Astrocyte of the cerebellum (primary cell): ENCODE measurements at regions not wholly inside any gene's neighbourhood (a gene's known extent, or its start where the extent isn't known, plus 50 kb on each side); places are given as distances from the start of the nearest gene placed in this dataset.

Source experiments
- DNase-seq: peaks from one replicate; pipeline ENCODE4 v3.0.0-alpha.2; 2011; ENCODE audit warnings: low read depth
- H3K4me3 ChIP-seq: 2 replicates; pipeline ENCODE4 v1.5.1; 2011; ENCODE audit warnings: mild to moderate bottlenecking, low read depth, low read length, moderate library complexity
- in situ Hi-C: cut with HindIII; loops from 2 replicates; pipeline ENCODE4 v1.10.0; 2017; ENCODE audit warnings: low sequenced_read_pairs
- TF ChIP-seq, protein P1 (sequence below): IDR thresholded peaks from 2 replicates; pipeline ENCODE4 v1.5.1; 2012; ENCODE audit warnings: low read length, low read depth, moderate library complexity, mild to moderate bottlenecking; ENCODE audit errors: missing control alignments

DNA sequence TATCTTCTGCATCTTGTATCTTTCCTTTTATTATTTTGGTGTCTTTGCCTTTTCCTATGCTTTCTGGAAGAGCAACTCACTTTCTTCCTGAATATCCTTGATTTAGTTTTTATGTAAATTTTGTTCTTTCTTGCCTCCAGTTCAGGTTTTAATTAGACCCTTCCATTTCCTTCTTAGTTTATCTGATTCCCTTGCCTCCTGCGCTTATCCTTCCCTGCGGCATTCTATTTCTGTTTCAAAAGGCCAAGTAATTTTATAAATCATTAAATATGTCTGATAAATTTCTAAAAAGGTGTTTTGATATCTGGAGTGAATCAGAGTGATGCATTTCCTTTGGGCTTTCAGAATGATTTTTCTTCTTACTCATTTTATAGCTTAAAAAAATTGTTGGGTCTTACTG, 167.7 kb upstream of the WDR11 start:
- TF ChIP-seq, protein P1, sequence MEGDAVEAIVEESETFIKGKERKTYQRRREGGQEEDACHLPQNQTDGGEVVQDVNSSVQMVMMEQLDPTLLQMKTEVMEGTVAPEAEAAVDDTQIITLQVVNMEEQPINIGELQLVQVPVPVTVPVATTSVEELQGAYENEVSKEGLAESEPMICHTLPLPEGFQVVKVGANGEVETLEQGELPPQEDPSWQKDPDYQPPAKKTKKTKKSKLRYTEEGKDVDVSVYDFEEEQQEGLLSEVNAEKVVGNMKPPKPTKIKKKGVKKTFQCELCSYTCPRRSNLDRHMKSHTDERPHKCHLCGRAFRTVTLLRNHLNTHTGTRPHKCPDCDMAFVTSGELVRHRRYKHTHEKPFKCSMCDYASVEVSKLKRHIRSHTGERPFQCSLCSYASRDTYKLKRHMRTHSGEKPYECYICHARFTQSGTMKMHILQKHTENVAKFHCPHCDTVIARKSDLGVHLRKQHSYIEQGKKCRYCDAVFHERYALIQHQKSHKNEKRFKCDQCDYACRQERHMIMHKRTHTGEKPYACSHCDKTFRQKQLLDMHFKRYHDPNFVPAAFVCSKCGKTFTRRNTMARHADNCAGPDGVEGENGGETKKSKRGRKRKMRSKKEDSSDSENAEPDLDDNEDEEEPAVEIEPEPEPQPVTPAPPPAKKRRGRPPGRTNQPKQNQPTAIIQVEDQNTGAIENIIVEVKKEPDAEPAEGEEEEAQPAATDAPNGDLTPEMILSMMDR, result no peak
- in situ Hi-C loops, result no loop called here
- no peak overlapping the region for H3K4me3 ChIP-seq
- DNase-seq, result no peak

DNA sequence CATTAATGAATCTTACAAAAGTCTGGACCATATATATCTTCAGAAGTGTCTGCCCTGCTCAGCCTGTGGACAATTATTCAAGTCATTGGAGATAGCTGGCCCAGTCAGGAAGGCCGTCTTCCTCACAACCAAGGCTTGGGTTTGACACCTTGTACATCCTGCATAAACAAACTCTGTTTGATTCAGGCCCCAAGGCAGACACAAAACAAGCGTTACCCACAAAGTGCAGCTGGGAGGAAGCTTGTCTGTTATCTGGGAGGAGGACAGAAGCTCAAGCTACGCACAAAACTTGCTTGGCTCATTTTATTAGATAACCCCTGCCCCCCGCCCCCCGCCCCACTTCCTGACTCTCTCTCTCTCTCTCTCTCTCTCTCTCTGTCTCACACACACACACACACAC, 166.9 kb upstream of the WDR11 start:
- in situ Hi-C loops, result no loop called here
- H3K4me3 ChIP-seq, result no peak overlapping the region
- no peak for DNase-seq
- TF ChIP-seq, protein P1, result no peak

DNA sequence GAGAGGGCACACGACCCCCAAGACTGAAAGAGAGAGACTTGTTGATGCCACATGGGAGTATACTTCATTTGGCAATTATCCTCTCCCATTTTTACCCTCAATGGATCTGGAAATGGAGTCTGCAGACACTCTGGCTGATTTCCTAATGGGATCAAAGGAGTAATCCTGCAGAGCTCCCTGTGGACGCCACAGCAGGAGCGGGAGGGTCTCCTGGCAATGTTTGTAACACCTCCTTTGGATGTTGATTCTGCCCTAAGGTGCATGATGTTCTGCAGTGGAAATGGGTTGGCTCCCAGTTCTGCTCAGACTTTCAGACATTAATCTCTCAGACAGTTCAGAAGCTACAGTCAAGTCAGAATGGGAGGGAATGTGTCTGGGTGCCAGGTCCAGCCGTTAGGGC, 166.0 kb upstream of the WDR11 start:
- TF ChIP-seq, protein P1, result no peak
- H3K4me3 ChIP-seq, result no peak overlapping the region
- in situ Hi-C loops, result no loop called here
- no peak for DNase-seq

DNA sequence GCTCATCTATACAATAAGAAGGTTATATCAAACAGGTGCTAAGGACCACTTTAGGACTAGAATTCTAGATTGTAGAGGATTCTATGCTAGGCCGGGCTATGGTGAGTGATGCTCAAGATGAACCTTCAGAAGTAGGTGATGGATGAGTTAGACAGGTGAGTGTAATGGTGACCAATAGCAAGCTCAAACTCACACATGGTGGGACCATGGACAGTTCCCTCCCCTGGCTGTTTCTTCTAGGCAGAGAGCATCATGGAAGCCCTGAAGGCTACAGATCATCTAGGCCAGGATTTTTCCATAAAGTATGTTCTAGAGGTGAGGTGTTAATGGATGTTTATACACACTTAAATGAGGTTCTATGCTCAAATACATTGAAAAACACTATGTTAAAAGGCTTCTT, 162.2 kb upstream of the WDR11 start:
- in situ Hi-C loops, result no loop called here
- H3K4me3 ChIP-seq, result no peak overlapping the region
- TF ChIP-seq, protein P1, result no peak
- no peak for DNase-seq

DNA sequence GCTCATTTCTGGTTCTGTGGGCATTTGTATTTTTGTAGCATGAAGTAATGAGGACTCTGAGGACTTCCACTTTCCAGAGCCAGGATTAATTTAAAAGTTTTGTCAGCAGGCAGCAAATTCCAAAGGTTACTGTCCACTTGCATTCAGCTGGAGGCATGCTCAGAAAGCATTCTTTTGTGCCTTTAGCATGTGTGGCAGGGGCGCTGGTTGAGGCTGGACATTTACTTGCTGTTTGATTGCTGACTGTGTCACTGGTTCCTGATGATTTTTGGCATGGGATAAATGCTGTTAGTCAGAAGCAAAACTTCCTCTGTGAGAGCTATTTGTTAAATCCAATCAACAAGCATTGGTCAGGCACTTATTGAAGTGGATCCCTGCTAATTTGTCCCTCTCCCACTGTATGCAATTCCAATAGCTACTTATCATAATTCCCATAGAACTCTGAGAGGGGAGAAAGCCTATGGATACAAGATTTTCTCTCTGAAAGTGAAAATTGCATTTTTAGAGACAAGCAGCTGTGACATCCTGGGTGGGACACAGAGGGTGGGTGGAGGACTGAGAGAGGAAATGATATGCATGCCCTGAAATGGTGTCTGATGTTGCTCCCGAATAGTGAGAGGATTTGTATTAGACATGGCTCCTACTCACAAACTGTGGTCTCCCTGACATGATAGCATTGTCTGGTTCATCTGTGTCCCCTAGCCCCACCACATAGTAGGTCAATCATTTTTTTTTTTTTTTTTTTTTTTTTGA, 161.2 kb upstream of the WDR11 start:
- no peak overlapping the region for H3K4me3 ChIP-seq
- in situ Hi-C loops, result no loop called here
- no peak for DNase-seq
- TF ChIP-seq, protein P1, result no peak

DNA sequence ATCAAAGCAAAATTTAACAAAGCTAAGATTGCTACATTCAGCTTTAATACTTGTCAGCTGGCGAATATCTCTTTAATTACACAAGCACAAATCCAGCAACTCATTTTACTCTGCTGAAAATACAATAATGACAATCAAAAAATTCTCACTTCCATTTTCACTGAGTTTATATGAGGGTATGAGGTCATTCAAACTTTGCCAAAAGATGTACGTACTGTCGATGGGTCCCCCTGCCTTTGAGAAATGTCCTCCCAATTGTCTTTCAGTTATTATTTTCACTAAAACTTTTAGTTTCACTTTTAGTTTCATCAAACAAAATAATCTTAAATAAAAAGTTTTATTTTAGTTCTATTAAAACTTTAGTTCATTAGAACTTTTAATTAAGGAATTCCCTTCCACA, 159.5 kb upstream of the WDR11 start:
- H3K4me3 ChIP-seq, result no peak overlapping the region
- TF ChIP-seq, protein P1, result no peak
- no peak for DNase-seq
- in situ Hi-C loops, result no loop called here
